ENCODE measurements at regions not wholly inside any gene's neighbourhood (a gene's known extent, or its start where the extent isn't known, plus 50 kb on each side); places are given as distances from the start of the nearest gene placed in this dataset.

GRCh38 chr12:69115951-69116350, 123.4 kb upstream of the CPSF6 start:
- Mint-ChIP-seq H3K4me1 (ENCODE audit: low read depth) (no peaks in the 10 kb centered on the region), H3K27ac (no peak overlapping the region), H3K27me3 (ENCODE audit: insufficient read depth) (no peaks in the 10 kb centered on the region), H3K4me3 (no peak overlapping the region), H3K9me3 (no peaks in the 10 kb centered on the region), H3K36me3 (ENCODE audit: low read depth) (no peaks in the 10 kb centered on the region)
- no peak for DNase-seq (ENCODE audit: low spot score)
- intact Hi-C loops (cut with micrococcal nuclease) = no loop called here

GRCh38 chr12:69117566-69118266, 121.7 kb upstream of the CPSF6 start:
- no peak for DNase-seq (ENCODE audit: low spot score)
- Mint-ChIP-seq H3K4me1 (ENCODE audit: low read depth) (no peaks in the 10 kb centered on the region), H3K36me3 (ENCODE audit: low read depth) (no peaks in the 10 kb centered on the region), H3K9me3 (no peaks in the 10 kb centered on the region), H3K27ac (no peak overlapping the region), H3K4me3 (no peak overlapping the region), H3K27me3 (ENCODE audit: insufficient read depth) (peaks cover 4% of the 10 kb centered on the region)
- intact Hi-C loops (cut with micrococcal nuclease) = no loop called here

- no peak for DNase-seq (ENCODE audit: low spot score)
- H3K27ac Mint-ChIP-seq = no peak overlapping the region
- H3K36me3 Mint-ChIP-seq (ENCODE audit: low read depth) = no peaks in the 10 kb centered on the region
- H3K4me1 Mint-ChIP-seq (ENCODE audit: low read depth) = no peaks in the 10 kb centered on the region
- H3K9me3 Mint-ChIP-seq = no peaks in the 10 kb centered on the region
- no peak overlapping the region for H3K4me3 Mint-ChIP-seq
- H3K27me3 Mint-ChIP-seq (ENCODE audit: insufficient read depth) = peaks cover 4% of the 10 kb centered on the region
- intact Hi-C loops (cut with micrococcal nuclease) = no loop called here
These were observed 120.9 kb upstream of the CPSF6 start for GRCh38 chr12:69118516-69118915.

GRCh38 chr12:69119770-69120169, 119.6 kb upstream of the CPSF6 start:
- no peak for DNase-seq (ENCODE audit: low spot score)
- H3K27ac Mint-ChIP-seq = no peak overlapping the region
- intact Hi-C loops (cut with micrococcal nuclease) = no loop called here
- H3K4me1 Mint-ChIP-seq (ENCODE audit: low read depth) = no peaks in the 10 kb centered on the region
- no peaks in the 10 kb centered on the region for H3K9me3 Mint-ChIP-seq
- H3K27me3 Mint-ChIP-seq (ENCODE audit: insufficient read depth) = peaks cover 4% of the 10 kb centered on the region
- H3K36me3 Mint-ChIP-seq (ENCODE audit: low read depth) = no peaks in the 10 kb centered on the region
- no peak overlapping the region for H3K4me3 Mint-ChIP-seq

GRCh38 chr12:69120354-69120753, 119.0 kb upstream of the CPSF6 start:
- no peak overlapping the region for H3K4me3 Mint-ChIP-seq
- H3K9me3 Mint-ChIP-seq = no peaks in the 10 kb centered on the region
- no peak for DNase-seq (ENCODE audit: low spot score)
- intact Hi-C loops (cut with micrococcal nuclease) = no loop called here
- no peak overlapping the region for H3K27ac Mint-ChIP-seq
- peaks cover 4% of the 10 kb centered on the region for H3K27me3 Mint-ChIP-seq (ENCODE audit: insufficient read depth)
- H3K36me3 Mint-ChIP-seq (ENCODE audit: low read depth) = no peaks in the 10 kb centered on the region
- H3K4me1 Mint-ChIP-seq (ENCODE audit: low read depth) = no peaks in the 10 kb centered on the region

- intact Hi-C loops (cut with micrococcal nuclease) = no loop called here
- Mint-ChIP-seq H3K9me3 (no peaks in the 10 kb centered on the region), H3K4me1 (ENCODE audit: low read depth) (no peaks in the 10 kb centered on the region), H3K27me3 (ENCODE audit: insufficient read depth) (peaks cover 4% of the 10 kb centered on the region), H3K36me3 (ENCODE audit: low read depth) (no peaks in the 10 kb centered on the region), H3K4me3 (no peak overlapping the region), H3K27ac (no peak overlapping the region)
- DNase-seq (ENCODE audit: low spot score) = no peak
These were observed 116.1 kb upstream of the CPSF6 start for GRCh38 chr12:69123311-69123710.

- H3K27ac Mint-ChIP-seq = no peak overlapping the region
- H3K27me3 Mint-ChIP-seq (ENCODE audit: insufficient read depth) = peaks cover 4% of the 10 kb centered on the region
- H3K4me3 Mint-ChIP-seq = no peak overlapping the region
- no peak for DNase-seq (ENCODE audit: low spot score)
- H3K4me1 Mint-ChIP-seq (ENCODE audit: low read depth) = no peaks in the 10 kb centered on the region
- no peaks in the 10 kb centered on the region for H3K9me3 Mint-ChIP-seq
- intact Hi-C loops (cut with micrococcal nuclease) = no loop called here
- no peaks in the 10 kb centered on the region for H3K36me3 Mint-ChIP-seq (ENCODE audit: low read depth)
These were observed 115.3 kb upstream of the CPSF6 start for GRCh38 chr12:69123919-69124638.

GRCh38 chr12:69129017-69129416, 110.4 kb upstream of the CPSF6 start:
- H3K27me3 Mint-ChIP-seq (ENCODE audit: insufficient read depth) = peaks cover 2% of the 10 kb centered on the region
- H3K4me3 Mint-ChIP-seq = no peak overlapping the region

GRCh38 chr12:69129564-69129963, 109.8 kb upstream of the CPSF6 start:
- intact Hi-C loops (cut with micrococcal nuclease) = no loop called here
- peaks cover 4% of the 10 kb centered on the region for H3K27me3 Mint-ChIP-seq (ENCODE audit: insufficient read depth)
- H3K36me3 Mint-ChIP-seq (ENCODE audit: low read depth) = no peaks in the 10 kb centered on the region

More at GRCh38 chr12:69129017-69129416, 110.4 kb upstream of the CPSF6 start:
- intact Hi-C loops (cut with micrococcal nuclease) = no loop called here
- Mint-ChIP-seq H3K27ac (no peak overlapping the region), H3K9me3 (no peaks in the 10 kb centered on the region), H3K36me3 (ENCODE audit: low read depth) (no peaks in the 10 kb centered on the region), H3K4me1 (ENCODE audit: low read depth) (no peaks in the 10 kb centered on the region)
- DNase-seq (ENCODE audit: low spot score) = no peak

GRCh38 chr12:69130064-69130463, 109.3 kb upstream of the CPSF6 start:
- no peaks in the 10 kb centered on the region for H3K9me3 Mint-ChIP-seq
- H3K27ac Mint-ChIP-seq = no peak overlapping the region
- no peaks in the 10 kb centered on the region for H3K4me1 Mint-ChIP-seq (ENCODE audit: low read depth)
- no peaks in the 10 kb centered on the region for H3K36me3 Mint-ChIP-seq (ENCODE audit: low read depth)
- intact Hi-C loops (cut with micrococcal nuclease) = no loop called here
- DNase-seq (ENCODE audit: low spot score) = no peak
- peaks cover 5% of the 10 kb centered on the region for H3K27me3 Mint-ChIP-seq (ENCODE audit: insufficient read depth)
- H3K4me3 Mint-ChIP-seq = no peak overlapping the region

More at GRCh38 chr12:69129564-69129963, 109.8 kb upstream of the CPSF6 start:
- H3K4me1 Mint-ChIP-seq (ENCODE audit: low read depth) = no peaks in the 10 kb centered on the region
- DNase-seq (ENCODE audit: low spot score) = no peak
- no peak overlapping the region for H3K4me3 Mint-ChIP-seq
- H3K27ac Mint-ChIP-seq = no peak overlapping the region
- no peaks in the 10 kb centered on the region for H3K9me3 Mint-ChIP-seq

GRCh38 chr12:69131077-69131476, 108.3 kb upstream of the CPSF6 start:
- H3K4me1 Mint-ChIP-seq (ENCODE audit: low read depth) = no peaks in the 10 kb centered on the region

GRCh38 chr12:69136931-69137613, 102.3 kb upstream of the CPSF6 start:
- Mint-ChIP-seq H3K4me1 (ENCODE audit: low read depth) (no peaks in the 10 kb centered on the region), H3K27ac (no peak overlapping the region), H3K9me3 (peaks cover 31% of the 10 kb centered on the region), H3K36me3 (ENCODE audit: low read depth) (no peaks in the 10 kb centered on the region), H3K27me3 (ENCODE audit: insufficient read depth) (peaks cover 4% of the 10 kb centered on the region), H3K4me3 (no peak overlapping the region)
- no peak for DNase-seq (ENCODE audit: low spot score)
- intact Hi-C loops (cut with micrococcal nuclease) = no loop called here

More at GRCh38 chr12:69131077-69131476, 108.3 kb upstream of the CPSF6 start:
- intact Hi-C loops (cut with micrococcal nuclease) = no loop called here
- Mint-ChIP-seq H3K9me3 (no peaks in the 10 kb centered on the region), H3K27ac (no peak overlapping the region), H3K4me3 (no peak overlapping the region), H3K36me3 (ENCODE audit: low read depth) (no peaks in the 10 kb centered on the region), H3K27me3 (ENCODE audit: insufficient read depth) (peaks cover 5% of the 10 kb centered on the region)
- no peak for DNase-seq (ENCODE audit: low spot score)

- no peak for DNase-seq (ENCODE audit: low spot score)
- intact Hi-C loops (cut with micrococcal nuclease) = no loop called here
- Mint-ChIP-seq H3K9me3 (peaks cover 31% of the 10 kb centered on the region), H3K4me3 (no peak overlapping the region), H3K4me1 (ENCODE audit: low read depth) (no peaks in the 10 kb centered on the region), H3K27me3 (ENCODE audit: insufficient read depth) (peaks cover 1% of the 10 kb centered on the region), H3K36me3 (ENCODE audit: low read depth) (no peaks in the 10 kb centered on the region), H3K27ac (no peak overlapping the region)
These were observed 98.3 kb upstream of the CPSF6 start for GRCh38 chr12:69141074-69141473.
